Body of pancreas (tissue), 4 donors: ENCODE measurements at regions not wholly inside any gene's neighbourhood (a gene's known extent, or its start where the extent isn't known, plus 50 kb on each side); places are given as distances from the start of the nearest gene placed in this dataset.

Experiments
- ATAC-seq: fragments of 150-250 bp; one replicate; pipeline ENCODE4 v1.9.1; 2016
- DNase-seq, 4 donors: peaks; one replicate each; pipeline ENCODE4 v3.0.0-alpha.2; 2019
- H3K27ac ChIP-seq, 4 donors: fragments of 200-600 bp; sonication (generic); 1 replicate in 3 of 4; 2 replicates in 1 of 4; pipeline versions ENCODE4 v1.5.1 to v1.6.1; 2016 to 2019; ENCODE audit warnings: mild to moderate bottlenecking in 1 of 4, mixed read lengths in 1 of 4, moderate library complexity in 1 of 4
- H3K27me3 ChIP-seq, 2 donors: fragments of 200-600 bp; sonication (generic); one replicate each; pipeline ENCODE4 v1.6.0; 2016; ENCODE audit warnings: mild to moderate bottlenecking in 1 of 2
- H3K36me3 ChIP-seq, 2 donors: fragments of 200-600 bp; sonication (generic); replicated peaks in 1 of 2; 2 replicates each; pipeline ENCODE4 v1.5.1; 2016; ENCODE audit warnings: low read depth in 2 of 2; ENCODE audit not compliant: insufficient read depth in 1 of 2
- H3K4me1 ChIP-seq: fragments of 200-600 bp; sonication (generic); one replicate; pipeline ENCODE4 v1.6.0; 2016
- H3K4me3 ChIP-seq, 2 donors: fragments of 200-600 bp; sonication (generic); 1 replicate in 1 of 2; 2 replicates in 1 of 2; pipeline ENCODE4 v1.5.1; 2016 to 2019
- H3K9me3 ChIP-seq, 3 donors: fragments of 200-600 bp; sonication (generic); 1 replicate in 2 of 3; 2 replicates in 1 of 3; pipeline ENCODE4 v1.5.1; 2016
- POLR2A ChIP-seq, 3 donors: fragments of 450-650 bp; IDR thresholded peaks; one replicate each; pipeline ENCODE4 v1.6.1; 2016; ENCODE audit warnings: antibody characterized with exemption in 3 of 3, mild to moderate bottlenecking in 2 of 3
- WGBS, 2 donors: methylation state at CpG; one replicate each; pipeline ENCODE4 v1.1.5; 2017; 5-methylcytosine and 5-hydroxymethylcytosine counted together
- intact Hi-C: fragments of 100-400 bp; cut with DNase I; formaldehyde crosslinking; loops from one replicate; pipeline ENCODE4 v1.15.1; 2023
- TF ChIP-seq, protein P1 (sequence below), 7 experiments: fragments of 450-650 bp in 4 of 7; fragments of 200-600 bp in 3 of 7; sonication (generic) in 3 of 7; IDR thresholded peaks; one replicate each; pipeline ENCODE4 v1.5.1; 2016 to 2019; ENCODE audit warnings: antibody characterized with exemption in 7 of 7

DNA sequence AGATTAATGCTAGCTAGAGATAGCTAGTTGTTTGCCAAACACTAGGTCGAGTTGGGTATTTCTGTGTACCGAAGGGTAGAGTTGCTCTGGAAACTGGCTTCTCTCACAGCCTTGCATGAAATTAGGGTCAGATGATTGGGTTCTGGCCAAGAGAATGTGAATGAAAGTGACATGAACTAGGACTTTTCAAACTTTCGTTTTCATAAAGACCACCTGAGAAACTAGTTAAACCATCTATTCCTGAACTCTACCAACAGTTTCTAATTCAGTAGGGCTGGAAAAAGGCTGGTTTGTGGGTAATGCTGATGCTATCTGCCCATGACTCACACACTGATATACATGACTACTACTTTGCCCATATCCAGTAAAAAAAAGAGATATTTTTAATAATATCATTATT, 157.6 kb downstream of the GASK1B start:
- Histone ChIP-seq H3K4me3 (no peak overlapping the region), H3K4me1 (peaks cover 3% of the 10 kb centered on the region), H3K27me3 (no peaks in the 10 kb centered on the region), H3K27ac (no peak overlapping the region), H3K36me3 (no peaks in the 10 kb centered on the region), H3K9me3 (no peaks in the 10 kb centered on the region)
- ATAC-seq: no peak
- intact Hi-C loops: no loop called here
- WGBS, 2 donors: 10 to 25% methylated on average over 3 of the region's 3 CpGs
- TF ChIP-seq, protein P1, sequence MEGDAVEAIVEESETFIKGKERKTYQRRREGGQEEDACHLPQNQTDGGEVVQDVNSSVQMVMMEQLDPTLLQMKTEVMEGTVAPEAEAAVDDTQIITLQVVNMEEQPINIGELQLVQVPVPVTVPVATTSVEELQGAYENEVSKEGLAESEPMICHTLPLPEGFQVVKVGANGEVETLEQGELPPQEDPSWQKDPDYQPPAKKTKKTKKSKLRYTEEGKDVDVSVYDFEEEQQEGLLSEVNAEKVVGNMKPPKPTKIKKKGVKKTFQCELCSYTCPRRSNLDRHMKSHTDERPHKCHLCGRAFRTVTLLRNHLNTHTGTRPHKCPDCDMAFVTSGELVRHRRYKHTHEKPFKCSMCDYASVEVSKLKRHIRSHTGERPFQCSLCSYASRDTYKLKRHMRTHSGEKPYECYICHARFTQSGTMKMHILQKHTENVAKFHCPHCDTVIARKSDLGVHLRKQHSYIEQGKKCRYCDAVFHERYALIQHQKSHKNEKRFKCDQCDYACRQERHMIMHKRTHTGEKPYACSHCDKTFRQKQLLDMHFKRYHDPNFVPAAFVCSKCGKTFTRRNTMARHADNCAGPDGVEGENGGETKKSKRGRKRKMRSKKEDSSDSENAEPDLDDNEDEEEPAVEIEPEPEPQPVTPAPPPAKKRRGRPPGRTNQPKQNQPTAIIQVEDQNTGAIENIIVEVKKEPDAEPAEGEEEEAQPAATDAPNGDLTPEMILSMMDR (IDR thresholded peaks at IDR 0.05): no peak
- no peak for TF ChIP-seq POLR2A (IDR thresholded peaks at IDR 0.05)
- no peak for DNase-seq

DNA sequence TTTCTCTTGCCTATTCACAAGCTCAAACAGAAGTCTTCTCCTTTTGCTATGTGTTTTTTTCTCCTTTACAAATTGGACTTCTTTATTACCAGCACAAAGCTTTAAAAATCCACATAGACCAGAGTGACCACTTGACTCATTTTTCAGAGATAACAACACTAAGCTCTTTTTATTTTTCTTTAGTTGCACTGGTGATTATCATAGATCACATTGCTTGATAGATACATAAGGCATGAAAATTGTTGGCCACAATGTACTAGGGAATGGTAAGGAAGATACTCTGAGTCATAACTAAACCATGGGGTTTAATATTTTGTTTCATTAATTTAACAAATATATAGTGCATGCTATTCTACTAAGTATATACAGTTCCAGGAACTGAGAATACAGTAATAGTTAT, 159.0 kb downstream of the GASK1B start:
- no peaks in the 10 kb centered on the region for H3K36me3 ChIP-seq
- H3K27ac ChIP-seq: no peak overlapping the region
- DNase-seq (no peak), ATAC-seq (no peak)
- H3K4me1 ChIP-seq: no peaks in the 10 kb centered on the region
- no peak for TF ChIP-seq POLR2A (IDR thresholded peaks at IDR 0.05)
- TF ChIP-seq, protein P1 (IDR thresholded peaks at IDR 0.05): no peak
- H3K9me3 ChIP-seq: no peaks in the 10 kb centered on the region
- no peaks in the 10 kb centered on the region for H3K27me3 ChIP-seq
- intact Hi-C loops: no loop called here
- H3K4me3 ChIP-seq: no peak overlapping the region

DNA sequence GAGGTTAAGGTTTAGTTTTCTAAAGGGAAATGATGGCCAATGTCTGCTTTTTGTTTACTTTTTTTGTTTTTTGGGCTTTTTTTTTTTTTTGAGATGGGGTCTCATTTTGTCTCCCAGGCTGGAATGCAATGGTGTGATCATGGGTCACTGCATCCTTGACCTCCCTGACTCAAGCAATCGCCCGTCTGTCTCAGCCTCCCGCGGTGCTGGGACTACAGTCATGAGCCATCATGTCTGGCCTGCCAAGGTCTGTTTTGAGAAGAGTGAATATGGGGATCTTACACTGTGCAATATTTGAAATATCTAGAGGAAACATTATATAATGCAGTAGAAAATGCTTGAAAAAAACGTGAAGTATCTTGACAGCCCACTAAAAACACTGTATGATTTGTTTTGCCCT, 162.5 kb downstream of the GASK1B start:
- WGBS, 2 donors: 67 to 80% methylated on average over 5 of the region's 5 CpGs
- Histone ChIP-seq H3K36me3 (no peaks in the 10 kb centered on the region), H3K4me1 (no peaks in the 10 kb centered on the region), H3K27ac (no peak overlapping the region), H3K9me3 (no peaks in the 10 kb centered on the region), H3K4me3 (no peak overlapping the region), H3K27me3 (no peaks in the 10 kb centered on the region)
- DNase-seq (no peak), ATAC-seq (no peak)
- intact Hi-C loops: no loop called here
- no peak for TF ChIP-seq POLR2A (IDR thresholded peaks at IDR 0.05)
- TF ChIP-seq, protein P1 (IDR thresholded peaks at IDR 0.05): no peak

DNA sequence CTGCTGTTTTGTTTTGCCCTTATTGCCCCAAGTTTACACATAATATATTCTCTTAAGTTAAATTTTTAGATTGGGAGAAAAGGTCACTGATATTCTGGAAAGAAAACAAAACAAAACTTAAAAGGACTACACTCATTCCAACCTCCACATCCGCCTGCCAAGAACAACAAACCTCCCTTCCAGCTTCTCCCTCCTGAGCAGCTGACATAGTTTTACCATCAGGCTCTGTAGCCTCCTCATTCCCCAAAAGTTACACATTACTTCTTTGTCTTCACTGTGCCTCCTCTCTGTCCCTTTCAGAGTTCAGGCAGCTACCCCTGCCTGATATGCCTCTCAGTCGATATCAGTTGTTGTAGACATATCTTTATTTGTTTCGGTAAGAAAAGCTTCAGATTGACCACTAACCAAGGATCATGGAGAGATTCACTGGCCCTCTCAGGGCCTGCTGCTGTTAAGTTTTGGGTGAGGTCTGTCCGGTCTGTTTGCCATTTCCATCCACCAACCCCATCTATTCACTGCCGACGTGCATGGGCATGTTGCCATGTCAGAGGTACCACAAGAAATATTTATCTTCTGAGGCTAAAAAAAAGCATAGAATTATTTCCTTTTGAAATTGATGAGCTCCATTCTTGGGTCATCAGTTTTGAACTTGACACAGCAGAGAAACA, 164.1 kb downstream of the GASK1B start:
- no peaks in the 10 kb centered on the region for H3K9me3 ChIP-seq
- DNase-seq (peak in 2 of 4 donors; percentile 22 to 31), ATAC-seq (no peak)
- no peak overlapping the region for H3K4me3 ChIP-seq
- no peak overlapping the region for H3K27ac ChIP-seq
- TF ChIP-seq, protein P1 (IDR thresholded peaks at IDR 0.05): no peak
- TF ChIP-seq POLR2A (IDR thresholded peaks at IDR 0.05): no peak
- 60 to 67% methylated on average over 6 of the region's 6 CpGs for WGBS, 2 donors
- intact Hi-C loops: no loop called here
- no peaks in the 10 kb centered on the region for H3K27me3 ChIP-seq
- H3K4me1 ChIP-seq: no peaks in the 10 kb centered on the region
- no peaks in the 10 kb centered on the region for H3K36me3 ChIP-seq

DNA sequence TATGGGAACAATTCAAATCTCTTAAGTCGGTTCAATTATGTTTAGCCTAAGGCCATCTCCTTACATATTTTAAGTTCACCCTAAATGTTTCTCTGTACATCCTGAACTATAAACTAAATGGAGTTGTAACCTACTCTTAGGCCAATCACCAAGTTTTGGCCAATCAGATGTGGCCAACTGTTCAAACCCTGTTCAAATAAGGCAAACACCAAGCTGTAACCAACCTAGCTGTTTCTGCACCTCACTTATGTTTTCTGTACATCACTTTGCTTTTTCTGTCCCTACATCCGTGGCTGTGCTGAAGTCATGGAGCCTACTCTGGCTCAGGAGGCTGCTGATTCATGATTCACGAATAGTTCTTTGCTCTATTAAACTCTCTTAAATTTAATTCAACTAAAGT, 165.3 kb downstream of the GASK1B start:
- ATAC-seq (no peak), DNase-seq (no peak)
- no peak overlapping the region for H3K4me3 ChIP-seq
- H3K27me3 ChIP-seq: no peaks in the 10 kb centered on the region
- no peaks in the 10 kb centered on the region for H3K4me1 ChIP-seq
- H3K27ac ChIP-seq: no peak overlapping the region
- no peaks in the 10 kb centered on the region for H3K36me3 ChIP-seq
- 75 to 80% methylated on average over 3 of the region's 3 CpGs for WGBS, 2 donors
- intact Hi-C loops: no loop called here
- H3K9me3 ChIP-seq: no peaks in the 10 kb centered on the region
- TF ChIP-seq POLR2A (IDR thresholded peaks at IDR 0.05): no peak
- TF ChIP-seq, protein P1 (IDR thresholded peaks at IDR 0.05): no peak
